GM21515 (cell line): ENCODE measurements at regions not wholly inside any gene's neighbourhood (a gene's known extent, or its start where the extent isn't known, plus 50 kb on each side); places are given as distances from the start of the nearest gene placed in this dataset.

ENCODE experiments used
- ATAC-seq: cut with Tn5 transposase; IDR thresholded peaks from one replicate; pipeline ENCODE4 v1.9.1; 2021; ENCODE audit not compliant: unreplicated experiment

GRCh38 chr11:23022854-23023253 is 162.6 kb upstream of the CCDC179 start:
- no peak for ATAC-seq

GRCh38 chr11:23023319-23023718 is 163.0 kb upstream of the CCDC179 start:
- ATAC-seq, result no peak

DNA sequence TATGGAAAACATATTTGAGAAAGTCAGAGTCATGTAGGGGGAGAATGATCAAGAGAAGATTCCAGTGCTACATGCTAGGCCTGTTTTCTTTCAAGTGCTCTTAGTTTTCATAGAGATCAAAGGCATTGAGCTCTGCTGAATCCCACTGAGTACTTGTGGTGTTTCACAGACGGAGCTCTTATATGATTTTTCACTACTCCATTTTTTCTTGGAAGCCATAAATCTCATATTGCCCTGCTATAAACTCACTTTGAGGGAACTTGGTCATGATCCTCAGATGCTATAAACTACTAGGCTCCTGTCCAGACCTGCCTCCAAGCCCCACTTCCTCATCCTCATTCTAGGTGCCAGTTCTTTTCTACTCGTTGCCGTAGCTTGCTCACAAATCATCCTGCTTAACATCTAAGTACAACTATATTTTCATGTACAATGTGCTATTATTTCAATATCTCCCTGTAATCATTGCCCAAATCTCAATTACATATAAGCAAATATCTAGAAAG is 180.8 kb upstream of the CCDC179 start:
- no peak for ATAC-seq

- no peak for ATAC-seq
These were observed 198.4 kb upstream of the CCDC179 start for GRCh38 chr11:23058656-23059055.

- ATAC-seq, result no peak
These were observed 203.0 kb upstream of the CCDC179 start for GRCh38 chr11:23063276-23063675.

DNA sequence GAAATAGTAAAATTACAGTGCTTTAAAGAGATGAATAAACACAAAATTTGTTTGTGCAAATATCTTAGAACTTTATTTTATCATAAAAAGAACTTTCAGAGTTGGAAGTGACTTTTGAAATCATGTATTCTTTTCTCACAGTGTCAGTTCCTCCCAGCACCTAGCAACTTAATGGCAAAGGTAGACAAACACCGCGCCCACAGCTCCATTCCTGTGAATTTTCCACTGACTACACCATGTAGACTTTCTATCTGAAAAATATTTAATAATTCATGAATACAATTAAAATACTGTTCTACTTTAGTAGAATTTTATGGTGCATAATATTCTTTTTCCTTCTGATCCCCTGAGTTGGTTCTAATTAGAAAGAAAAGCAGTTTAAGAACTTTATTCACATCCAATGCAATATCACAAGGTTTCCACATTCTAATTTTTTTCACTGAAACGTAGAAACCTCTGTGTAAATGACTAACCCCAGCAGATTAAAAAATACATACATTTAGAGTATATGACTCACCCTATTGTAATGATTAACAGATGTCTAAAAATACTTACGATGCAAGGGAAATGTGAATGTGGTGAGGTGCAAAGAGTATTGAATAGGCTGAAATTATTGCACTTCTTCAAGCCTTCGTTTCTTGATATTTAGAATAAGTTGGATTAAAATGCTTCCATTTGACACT is 218.2 kb upstream of the CCDC179 start:
- ATAC-seq, result peak; percentile 73

- ATAC-seq, result peak; percentile 82
These were observed 219.1 kb upstream of the CCDC179 start for GRCh38 chr11:23079382-23079813.

GRCh38 chr11:23087407-23087806 is 227.1 kb upstream of the CCDC179 start:
- no peak for ATAC-seq

GRCh38 chr11:23090659-23091058 is 230.4 kb upstream of the CCDC179 start:
- no peak for ATAC-seq

DNA sequence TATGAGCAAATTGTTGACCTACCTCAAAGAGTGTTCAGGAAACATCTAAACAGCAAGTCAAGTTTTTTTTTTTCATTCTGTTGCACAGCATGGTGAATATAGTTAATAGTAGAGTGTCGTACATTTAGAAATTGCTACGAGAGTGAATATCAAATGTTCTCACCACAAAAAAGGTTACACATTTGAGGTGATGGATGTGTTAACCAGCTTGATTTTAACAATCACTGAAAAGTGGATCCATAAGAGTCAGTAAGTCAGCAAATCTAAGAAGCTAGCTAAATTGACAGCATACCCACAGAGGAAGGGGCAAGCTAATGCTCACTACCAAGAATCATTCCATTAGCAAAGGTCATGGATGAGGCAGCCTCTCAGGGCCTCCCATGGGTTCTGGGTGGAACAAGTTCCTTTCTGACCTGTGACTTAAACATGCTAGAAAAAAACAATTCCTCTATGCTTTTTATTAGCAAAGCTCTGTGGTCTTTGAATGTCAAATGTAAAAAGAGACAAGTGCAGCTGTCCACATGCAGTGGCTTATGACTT is 235.4 kb upstream of the CCDC179 start:
- no peak for ATAC-seq

DNA sequence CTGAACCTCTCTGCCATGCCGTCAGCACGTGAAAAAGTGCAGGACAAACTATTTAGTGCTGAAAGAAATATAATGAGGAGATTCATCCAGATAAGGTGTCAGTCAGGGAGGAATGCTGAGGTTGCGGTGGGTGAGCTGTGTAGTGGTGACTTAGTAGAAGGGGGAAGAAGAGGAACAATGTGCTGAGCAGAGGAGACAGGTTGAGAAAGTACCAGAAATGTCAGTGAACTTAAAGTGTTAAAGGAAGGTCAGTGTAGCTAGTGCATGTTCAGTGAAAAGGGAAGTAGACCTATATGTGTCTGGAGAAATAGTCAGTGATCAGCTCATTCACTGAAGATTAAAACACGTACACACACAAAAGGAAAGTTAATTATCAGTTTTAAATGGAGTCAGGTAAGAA is 237.6 kb upstream of the CCDC179 start:
- ATAC-seq, result no peak

- no peak for ATAC-seq
These were observed 239.0 kb upstream of the CCDC179 start for GRCh38 chr11:23099256-23099655.

DNA sequence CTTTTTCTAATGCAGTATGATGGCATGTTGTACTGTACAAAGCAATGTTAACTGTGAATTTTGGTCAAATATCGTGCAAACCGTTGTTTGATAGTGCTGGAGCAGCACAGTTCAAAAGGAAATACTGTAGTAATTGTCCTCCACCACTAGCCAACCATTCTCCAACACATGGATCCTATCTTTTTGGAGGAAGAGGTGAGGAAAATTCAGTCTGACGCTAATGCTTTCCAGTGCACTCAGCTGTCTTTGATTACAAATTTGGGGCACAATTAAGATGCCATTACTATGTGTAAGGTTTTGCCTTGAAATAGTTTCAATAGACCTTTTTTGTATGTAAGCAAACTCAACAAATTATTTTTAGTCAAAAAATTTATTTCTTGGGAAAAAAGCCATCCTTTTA is 240.5 kb upstream of the CCDC179 start:
- ATAC-seq, result no peak

GRCh38 chr11:23103416-23103815 is 243.1 kb upstream of the CCDC179 start:
- ATAC-seq, result no peak

GRCh38 chr11:23111527-23111926 is 251.3 kb upstream of the CCDC179 start:
- ATAC-seq, result no peak

DNA sequence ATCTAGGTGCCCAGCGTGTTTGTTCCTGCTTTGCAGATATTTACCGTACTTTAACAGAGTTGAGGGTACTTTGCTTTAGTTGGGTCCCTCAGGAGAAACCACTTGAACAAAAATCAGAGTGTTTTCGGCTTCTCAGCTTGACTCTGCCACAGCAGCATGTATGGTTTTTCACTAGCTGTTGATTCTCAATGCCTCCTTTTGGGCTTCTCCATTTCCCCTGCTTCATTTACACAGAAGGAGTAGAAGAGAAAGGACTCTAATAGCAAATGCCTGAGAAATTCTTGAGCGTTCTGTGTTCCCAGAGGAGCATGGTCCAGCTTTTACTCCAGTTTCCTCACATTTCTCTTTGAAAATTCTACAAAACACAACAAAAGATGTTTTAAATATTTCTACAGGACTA is 252.1 kb upstream of the CCDC179 start:
- no peak for ATAC-seq

- peak; percentile 70 for ATAC-seq
These were observed 253.0 kb upstream of the CCDC179 start for GRCh38 chr11:23112987-23113886.

DNA sequence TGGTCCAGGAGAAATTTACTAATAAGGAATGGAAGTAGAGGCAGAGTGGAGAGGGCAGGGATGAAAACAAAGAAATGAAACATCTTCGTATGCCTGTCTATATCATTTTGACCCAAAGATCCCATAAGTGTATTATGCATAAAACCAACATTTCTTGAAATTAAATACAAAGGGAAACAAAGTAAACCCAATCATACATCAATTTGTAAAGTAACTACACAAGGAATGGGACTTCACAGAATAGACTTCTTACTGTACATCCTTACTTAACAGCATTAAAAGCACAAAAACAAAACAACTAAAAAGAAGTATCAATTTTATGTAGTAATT is 253.6 kb upstream of the CCDC179 start:
- ATAC-seq, result no peak

DNA sequence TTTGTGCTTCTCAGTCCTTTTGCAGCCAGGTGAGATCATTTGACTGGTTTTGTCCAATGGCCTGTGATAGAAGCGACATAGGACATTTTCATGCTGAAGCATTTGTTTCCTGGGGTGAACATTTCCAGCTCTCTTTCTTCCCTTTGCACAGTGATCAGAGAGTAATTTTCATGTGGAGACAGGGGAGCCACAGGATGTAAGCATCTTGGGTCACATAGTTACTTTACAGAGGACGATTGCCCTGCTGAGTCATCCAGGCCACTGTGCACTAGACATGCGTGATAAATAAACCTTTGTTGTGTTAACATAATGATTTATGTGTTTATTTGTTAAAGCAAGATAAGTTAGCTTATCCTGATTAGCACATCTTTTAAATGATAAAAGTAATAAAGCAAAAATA is 263.5 kb upstream of the CCDC179 start:
- ATAC-seq, result no peak

DNA sequence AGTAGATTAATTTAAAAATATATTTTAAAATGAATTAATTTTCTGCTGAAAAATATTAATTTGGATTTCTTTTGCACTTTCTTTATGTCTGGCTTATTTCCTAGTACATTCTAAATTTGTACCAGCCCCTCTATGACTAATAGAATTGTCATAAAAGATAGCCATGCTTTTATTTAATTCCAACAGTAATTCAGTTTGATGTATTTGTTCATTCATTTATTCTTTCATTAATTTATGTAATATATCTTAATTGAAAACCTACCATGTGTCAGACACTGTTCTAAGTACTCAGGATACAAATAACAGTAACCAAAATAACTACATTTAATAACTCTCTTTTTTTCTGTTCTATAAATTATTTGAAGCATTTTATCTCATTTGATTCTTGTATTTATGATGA is 264.0 kb upstream of the CCDC179 start:
- ATAC-seq, result no peak

DNA sequence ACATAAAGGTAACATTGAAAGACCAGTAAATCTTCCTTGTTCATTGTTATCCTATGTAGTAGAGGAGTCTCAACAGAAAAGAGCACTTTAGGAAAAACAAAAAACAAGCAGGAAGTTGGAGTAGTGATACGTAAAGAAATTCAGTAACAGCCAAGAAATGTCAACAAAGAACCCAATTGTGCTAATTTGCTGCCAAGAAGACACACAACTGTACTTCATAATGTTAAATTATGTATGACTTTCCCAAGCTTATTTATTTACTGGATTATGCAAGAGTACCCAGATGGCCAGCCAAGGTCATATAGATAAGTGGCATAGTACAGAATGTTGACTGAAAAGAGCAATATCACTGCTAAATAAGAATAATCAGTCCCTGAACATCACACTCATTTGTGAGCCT is 264.7 kb upstream of the CCDC179 start:
- no peak for ATAC-seq

DNA sequence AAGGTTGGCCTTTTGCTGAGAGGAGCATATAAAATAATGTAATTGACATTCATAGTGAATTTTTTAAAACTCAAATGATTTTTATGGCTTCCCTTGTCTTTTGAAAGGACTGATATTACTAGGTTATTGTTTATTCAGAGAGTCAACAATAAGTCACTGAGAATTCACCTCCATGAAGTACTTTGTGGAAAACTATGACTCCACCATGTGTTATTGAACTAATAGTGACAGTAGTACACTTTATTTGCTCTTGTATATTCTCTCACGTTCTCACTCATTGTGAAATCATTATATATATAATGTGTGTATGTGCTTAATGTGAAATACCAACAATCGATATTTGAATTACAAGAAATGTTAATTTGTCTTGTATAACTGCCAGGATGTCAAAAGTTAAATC is 267.4 kb upstream of the CCDC179 start:
- no peak for ATAC-seq
